ENCODE measurements at regions not wholly inside any gene's neighbourhood (a gene's known extent, or its start where the extent isn't known, plus 50 kb on each side); places are given as distances from the start of the nearest gene placed in this dataset.

GRCh38 chr9:106287731-106288130, 575.2 kb upstream of the ZNF462 start:
- no peak for TF ChIP-seq POLR2AphosphoS5 (IDR thresholded peaks at IDR 0.05; ENCODE audit: insufficient read depth, low read depth, low read length)
- no peak for TF ChIP-seq CTCF (IDR thresholded peaks at IDR 0.05; ENCODE audit: extremely low read depth in 1 of 2, insufficient read depth in 1 of 2, low read depth in 1 of 2, low read length in 2 of 2)
- no peak for TF ChIP-seq POLR2A (IDR thresholded peaks at IDR 0.05; ENCODE audit: low read depth, low read length)
- no peak for TF ChIP-seq FOS (IDR thresholded peaks at IDR 0.05; ENCODE audit: borderline replicate concordance, insufficient read depth, low read length)
